GM12892 (cell line): ENCODE measurements at regions not wholly inside any gene's neighbourhood (a gene's known extent, or its start where the extent isn't known, plus 50 kb on each side); places are given as distances from the start of the nearest gene placed in this dataset.

Source experiments
- POLR2A ChIP-seq: IDR thresholded peaks from 2 replicates; pipeline ENCODE4 v1.6.1; 2011; ENCODE audit warnings: low read depth, low read length, control low read depth
- POLR2AphosphoS5 ChIP-seq: IDR thresholded peaks from 2 replicates; pipeline ENCODE4 v1.6.1; 2011; ENCODE audit warnings: low read depth, low read length, control low read depth

- TF ChIP-seq POLR2AphosphoS5 (no peak), POLR2A (no peak)
These were observed 109.6 kb upstream of the RBMS3 start for GRCh38 chr3:29171043-29171990.
